IPS DF 6.9 (cell line): ENCODE measurements at regions not wholly inside any gene's neighbourhood (a gene's known extent, or its start where the extent isn't known, plus 50 kb on each side); places are given as distances from the start of the nearest gene placed in this dataset.

Experiments used
- DNase-seq: peaks from one replicate; pipeline ENCODE4 v3.0.0-alpha.2; 2013; ENCODE audit warnings: low read depth, low spot score
- H3K27ac ChIP-seq: one replicate; pipeline ENCODE4 v1.5.1; 2013; ENCODE audit warnings: low read length, control low read depth
- H3K27me3 ChIP-seq: 2 replicates; pipeline ENCODE4 v1.6.1; 2013; ENCODE audit warnings: mild to moderate bottlenecking, low read length; ENCODE audit not compliant: control insufficient read depth, insufficient read depth
- H3K36me3 ChIP-seq: 2 replicates; pipeline ENCODE4 v1.6.1; 2013; ENCODE audit warnings: low read length; ENCODE audit not compliant: control insufficient read depth, insufficient read depth
- H3K4me1 ChIP-seq: 2 replicates; pipeline ENCODE4 v1.6.1; 2013; ENCODE audit warnings: low read length; ENCODE audit not compliant: control insufficient read depth, insufficient read depth
- H3K4me3 ChIP-seq: 2 replicates; pipeline ENCODE4 v1.5.1; 2013; ENCODE audit warnings: mild to moderate bottlenecking, low read length
- H3K9me3 ChIP-seq: 2 replicates; pipeline ENCODE4 v1.6.1; 2013; ENCODE audit warnings: low read length, inconsistent platforms; ENCODE audit not compliant: control insufficient read depth, insufficient read depth
- WGBS: extraction: QIAGEN DNeasy Blood & Tissue Kit; methylation state at CpG from one replicate; pipeline ENCODE4 v1.1.7; 2013; ENCODE audit warnings: mixed read lengths, missing lambda C conversion rate; ENCODE audit not compliant: insufficient read length, insufficient coverage; 5-methylcytosine and 5-hydroxymethylcytosine counted together

GRCh38 chr5:133801955-133802751 is 166.3 kb downstream of the C5orf15 start:
- Histone ChIP-seq H3K4me3 (no peak overlapping the region), H3K36me3 (no peaks in the 10 kb centered on the region), H3K27me3 (no peaks in the 10 kb centered on the region), H3K27ac (no peak overlapping the region), H3K9me3 (no peaks in the 10 kb centered on the region), H3K4me1 (no peaks in the 10 kb centered on the region)
- WGBS = no CpG with 5 or more reads among the region's 8 CpGs
- DNase-seq = no peak

- Histone ChIP-seq H3K36me3 (no peaks in the 10 kb centered on the region), H3K4me1 (no peaks in the 10 kb centered on the region), H3K4me3 (no peak overlapping the region), H3K27ac (no peak overlapping the region), H3K27me3 (no peaks in the 10 kb centered on the region), H3K9me3 (no peaks in the 10 kb centered on the region)
- no peak for DNase-seq
- no CpG with 5 or more reads among the region's 7 CpGs for WGBS
Observed at GRCh38 chr5:133801431-133801830, 167.0 kb downstream of the C5orf15 start.

GRCh38 chr5:133799571-133800237 is 168.7 kb downstream of the C5orf15 start:
- H3K27ac ChIP-seq = no peak overlapping the region
- WGBS = no CpG with 5 or more reads among the region's 8 CpGs

GRCh38 chr5:133797167-133797566 is 171.3 kb downstream of the C5orf15 start:
- Histone ChIP-seq H3K4me3 (no peak overlapping the region), H3K36me3 (no peaks in the 10 kb centered on the region), H3K27ac (no peak overlapping the region), H3K4me1 (no peaks in the 10 kb centered on the region), H3K9me3 (no peaks in the 10 kb centered on the region), H3K27me3 (no peaks in the 10 kb centered on the region)
- no peak for DNase-seq

More at GRCh38 chr5:133799571-133800237, 168.7 kb downstream of the C5orf15 start:
- no peak overlapping the region for H3K4me3 ChIP-seq
- H3K36me3 ChIP-seq = no peaks in the 10 kb centered on the region
- H3K9me3 ChIP-seq = no peaks in the 10 kb centered on the region
- no peaks in the 10 kb centered on the region for H3K27me3 ChIP-seq
- H3K4me1 ChIP-seq = no peaks in the 10 kb centered on the region
- DNase-seq = no peak

GRCh38 chr5:133796186-133796585 is 172.2 kb downstream of the C5orf15 start:
- Histone ChIP-seq H3K27ac (no peak overlapping the region), H3K9me3 (no peaks in the 10 kb centered on the region), H3K4me3 (no peak overlapping the region), H3K4me1 (no peaks in the 10 kb centered on the region), H3K36me3 (no peaks in the 10 kb centered on the region), H3K27me3 (no peaks in the 10 kb centered on the region)
- no peak for DNase-seq
- WGBS = no CpG with 5 or more reads among the region's 5 CpGs

- H3K27me3 ChIP-seq = no peaks in the 10 kb centered on the region
- no peaks in the 10 kb centered on the region for H3K4me1 ChIP-seq
- H3K27ac ChIP-seq = no peak overlapping the region
- H3K9me3 ChIP-seq = no peaks in the 10 kb centered on the region
- DNase-seq = no peak
- no CpG with 5 or more reads among the region's 8 CpGs for WGBS
- H3K36me3 ChIP-seq = no peaks in the 10 kb centered on the region
- no peak overlapping the region for H3K4me3 ChIP-seq
Observed at GRCh38 chr5:133794771-133795415, 173.5 kb downstream of the C5orf15 start.

- peaks cover under 1% of the 10 kb centered on the region; the same call in 1 of the 2 replicates for H3K4me1 ChIP-seq
- no peaks in the 10 kb centered on the region for H3K9me3 ChIP-seq
- H3K4me3 ChIP-seq = no peak overlapping the region
- H3K27me3 ChIP-seq = no peaks in the 10 kb centered on the region
- no peak overlapping the region for H3K27ac ChIP-seq
- no CpG with 5 or more reads among the region's 8 CpGs for WGBS
- no peak for DNase-seq
- no peaks in the 10 kb centered on the region for H3K36me3 ChIP-seq
Observed at GRCh38 chr5:133793756-133794465, 174.5 kb downstream of the C5orf15 start.

- H3K4me1 ChIP-seq = peaks cover 2% of the 10 kb centered on the region; the same call in 1 of the 2 replicates
- no peak for DNase-seq
- H3K9me3 ChIP-seq = no peaks in the 10 kb centered on the region
- no peak overlapping the region for H3K4me3 ChIP-seq
- H3K27ac ChIP-seq = no peak overlapping the region
- H3K27me3 ChIP-seq = no peaks in the 10 kb centered on the region
- WGBS = no CpG with 5 or more reads among the region's 4 CpGs
- no peaks in the 10 kb centered on the region for H3K36me3 ChIP-seq
Observed at GRCh38 chr5:133792655-133793054, 175.8 kb downstream of the C5orf15 start.

- no peaks in the 10 kb centered on the region for H3K27me3 ChIP-seq
- no peaks in the 10 kb centered on the region for H3K9me3 ChIP-seq
- H3K4me1 ChIP-seq = peaks cover 2% of the 10 kb centered on the region; the same call in 1 of the 2 replicates
- no peaks in the 10 kb centered on the region for H3K36me3 ChIP-seq
- H3K27ac ChIP-seq = no peak overlapping the region
- H3K4me3 ChIP-seq = no peak overlapping the region
- no peak for DNase-seq
Observed at GRCh38 chr5:133792024-133792423, 176.4 kb downstream of the C5orf15 start.

- Histone ChIP-seq H3K4me1 (peaks cover 2% of the 10 kb centered on the region; the same call in 1 of the 2 replicates), H3K4me3 (no peak overlapping the region), H3K36me3 (no peaks in the 10 kb centered on the region), H3K27me3 (no peaks in the 10 kb centered on the region), H3K27ac (no peak overlapping the region), H3K9me3 (no peaks in the 10 kb centered on the region)
- DNase-seq = no peak
- WGBS = no CpG with 5 or more reads among the region's 1 CpG
Observed at GRCh38 chr5:133790898-133791297, 177.5 kb downstream of the C5orf15 start.
